ENCODE measurements at regions not wholly inside any gene's neighbourhood (a gene's known extent, or its start where the extent isn't known, plus 50 kb on each side); places are given as distances from the start of the nearest gene placed in this dataset.

DNA sequence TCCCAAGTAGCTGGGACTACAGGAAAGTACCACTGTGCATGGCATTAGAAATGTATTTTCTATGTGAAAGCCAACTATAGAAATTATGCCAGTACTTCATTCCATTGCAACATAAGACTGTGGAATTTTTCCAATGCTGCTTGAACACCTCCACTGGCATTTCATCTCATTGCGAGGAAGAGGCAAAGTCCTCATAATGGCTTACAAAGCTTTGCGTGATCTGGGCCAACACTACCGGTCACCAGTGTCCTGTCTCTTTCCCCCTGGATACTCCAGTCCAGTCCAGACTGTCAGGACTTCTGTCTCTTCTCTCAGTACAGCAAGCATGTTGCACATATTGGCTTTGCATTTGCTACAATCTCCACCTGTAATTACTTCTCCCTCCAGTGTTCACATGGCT, 223.5 kb downstream of the GPD2 start:
- Histone ChIP-seq H3K27me3 (no peaks in the 10 kb centered on the region), H3K4me1 (no peaks in the 10 kb centered on the region), H3K9me3 (no peaks in the 10 kb centered on the region), H3K27ac (no peak overlapping the region), H3K4me3 (no peak overlapping the region), H3K36me3 (no peaks in the 10 kb centered on the region)
- no peak for TF ChIP-seq CTCF (IDR thresholded peaks at IDR 0.05)
- TF ChIP-seq POLR2A (IDR thresholded peaks at IDR 0.05) = no peak
- DNase-seq = no peak

- Histone ChIP-seq H3K4me3 (peak overlapping the region in 1 of 4 donors; percentile 3), H3K27me3 (no peaks in the 10 kb centered on the region), H3K4me1 (no peaks in the 10 kb centered on the region), H3K27ac (no peak overlapping the region), H3K9me3 (peaks cover 0 to 3% (median 0%) of the 10 kb centered on the region in 4 donors), H3K36me3 (no peaks in the 10 kb centered on the region)
- no peak for TF ChIP-seq POLR2A (IDR thresholded peaks at IDR 0.05)
- TF ChIP-seq CTCF (IDR thresholded peaks at IDR 0.05) = no peak
- no peak for DNase-seq
Measured at GRCh38 chr2:156663757-156664409, 227.7 kb downstream of the GPD2 start.

DNA sequence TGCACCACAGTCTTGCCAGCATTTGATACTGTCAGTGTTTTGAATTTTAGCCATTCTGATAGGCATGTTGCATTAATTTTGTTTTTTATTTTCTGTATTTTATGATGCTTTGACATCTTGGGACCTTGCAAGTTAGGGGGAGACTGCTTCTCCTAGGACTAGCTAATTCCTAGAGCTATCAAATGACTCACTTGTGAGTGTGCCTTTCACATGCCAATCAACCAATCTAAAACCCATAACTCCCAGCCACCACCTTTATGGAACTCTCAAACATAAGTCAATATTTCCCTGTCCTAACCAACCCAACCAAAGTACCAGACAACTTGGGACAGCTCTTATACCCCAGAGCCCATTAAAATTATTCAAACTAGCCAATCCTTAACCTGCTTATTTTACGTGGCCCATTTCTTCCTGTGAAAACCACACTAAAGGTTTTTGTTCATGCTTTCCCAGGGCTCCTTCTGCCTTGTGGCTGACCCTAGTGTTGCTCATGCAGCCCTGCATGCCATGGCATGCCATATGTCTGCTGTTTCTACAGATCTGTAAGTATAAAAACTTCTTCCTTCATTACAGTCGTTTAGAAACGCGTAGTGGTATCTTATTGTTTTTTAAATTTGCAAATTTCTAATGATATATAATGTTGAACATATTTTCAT, 230.1 kb downstream of the GPD2 start:
- no peak overlapping the region for H3K4me3 ChIP-seq
- peaks cover 0 to 3% (median 0%) of the 10 kb centered on the region in 4 donors for H3K9me3 ChIP-seq
- no peak overlapping the region for H3K27ac ChIP-seq
- H3K4me1 ChIP-seq = no peaks in the 10 kb centered on the region
- no peaks in the 10 kb centered on the region for H3K27me3 ChIP-seq
- no peak for DNase-seq
- no peak for TF ChIP-seq CTCF (IDR thresholded peaks at IDR 0.05)
- TF ChIP-seq POLR2A (IDR thresholded peaks at IDR 0.05) = no peak
- H3K36me3 ChIP-seq = no peaks in the 10 kb centered on the region

- Histone ChIP-seq H3K27ac (no peak overlapping the region), H3K4me1 (no peaks in the 10 kb centered on the region), H3K4me3 (no peak overlapping the region), H3K27me3 (no peaks in the 10 kb centered on the region), H3K36me3 (no peaks in the 10 kb centered on the region), H3K9me3 (peaks cover 0 to 3% (median 0%) of the 10 kb centered on the region in 4 donors)
- no peak for DNase-seq
- TF ChIP-seq POLR2A (IDR thresholded peaks at IDR 0.05) (no peak), CTCF (IDR thresholded peaks at IDR 0.05) (no peak)
Measured at GRCh38 chr2:156670104-156670503, 233.9 kb downstream of the GPD2 start.

GRCh38 chr2:156671706-156672361, 235.7 kb downstream of the GPD2 start:
- peaks cover 0 to 3% (median 0%) of the 10 kb centered on the region in 4 donors for H3K9me3 ChIP-seq
- no peaks in the 10 kb centered on the region for H3K27me3 ChIP-seq
- no peaks in the 10 kb centered on the region for H3K4me1 ChIP-seq
- H3K36me3 ChIP-seq = no peaks in the 10 kb centered on the region
- H3K4me3 ChIP-seq = no peak overlapping the region
- no peak overlapping the region for H3K27ac ChIP-seq
- TF ChIP-seq POLR2A (IDR thresholded peaks at IDR 0.05) (no peak), CTCF (IDR thresholded peaks at IDR 0.05) (no peak)
- no peak for DNase-seq
